GM19452 (cell line): ENCODE measurements at regions not wholly inside any gene's neighbourhood (a gene's known extent, or its start where the extent isn't known, plus 50 kb on each side); places are given as distances from the start of the nearest gene placed in this dataset.
"Not testable (repeated sequence)": the region's sequence is repeated elsewhere in the genome, so short reads cannot be mapped to it uniquely, and the experiment has no call there.

Experiments used
- ATAC-seq: cut with Tn5 transposase; IDR thresholded peaks from one replicate; pipeline ENCODE4 v1.9.1; 2021; ENCODE audit not compliant: unreplicated experiment

DNA sequence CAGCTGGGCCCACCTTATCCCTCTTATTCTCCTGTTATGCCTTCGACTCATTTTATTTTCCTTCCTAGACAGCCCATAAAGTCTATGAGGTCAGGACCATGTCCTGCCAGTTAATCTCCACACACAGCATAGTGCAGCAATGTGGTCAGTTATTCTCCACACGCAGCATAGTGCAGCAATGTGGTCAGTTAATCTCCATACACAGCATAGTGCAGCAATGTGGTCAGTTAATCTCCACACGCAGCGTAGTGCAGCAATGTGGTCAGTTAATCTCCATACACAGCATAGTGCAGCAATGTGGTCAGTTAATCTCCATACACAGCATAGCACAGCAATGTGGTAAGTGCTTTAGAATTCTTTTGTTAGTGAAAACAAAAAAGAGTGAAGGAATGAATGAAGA is 77.8 kb downstream of the TEX36 start:
- ATAC-seq: no peak

DNA sequence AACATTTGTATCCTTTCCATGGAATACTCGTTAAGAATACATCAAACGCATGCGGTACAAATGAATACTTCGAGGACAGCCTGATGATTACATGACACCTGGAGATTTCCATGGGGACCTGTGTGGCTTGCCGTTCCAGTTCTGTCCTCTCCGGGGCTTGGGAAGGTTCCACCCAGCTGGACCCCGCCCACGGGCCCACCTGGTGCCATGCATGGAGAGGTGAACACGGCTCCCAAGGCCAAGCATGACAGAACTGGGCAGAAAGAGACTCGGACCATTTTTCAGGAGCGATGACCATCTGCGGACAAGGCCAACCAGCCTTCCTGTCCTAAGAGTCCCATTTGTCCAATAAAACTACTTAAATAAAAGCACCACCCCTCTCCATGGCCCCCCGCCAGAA is 80.1 kb downstream of the TEX36 start:
- no peak for ATAC-seq

DNA sequence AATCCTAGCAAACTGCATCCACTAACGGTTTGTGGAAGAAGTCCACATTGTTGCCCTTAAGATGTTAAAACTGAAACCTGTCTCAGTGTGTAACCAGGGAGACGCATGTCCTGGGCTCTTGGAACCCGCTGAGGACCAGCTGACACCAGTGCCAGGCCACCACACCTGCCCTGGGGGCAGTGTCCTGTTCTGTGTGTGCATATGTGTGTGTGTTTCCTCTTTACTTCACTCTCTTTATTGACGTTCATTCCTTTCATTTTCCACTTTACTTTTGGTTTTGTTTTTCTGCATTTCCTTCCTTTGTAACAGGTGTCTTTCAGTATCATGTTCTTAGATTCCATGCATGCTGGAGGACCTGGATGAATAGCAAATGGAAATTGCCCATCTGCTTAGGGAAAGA is 83.8 kb downstream of the TEX36 start:
- no peak for ATAC-seq

DNA sequence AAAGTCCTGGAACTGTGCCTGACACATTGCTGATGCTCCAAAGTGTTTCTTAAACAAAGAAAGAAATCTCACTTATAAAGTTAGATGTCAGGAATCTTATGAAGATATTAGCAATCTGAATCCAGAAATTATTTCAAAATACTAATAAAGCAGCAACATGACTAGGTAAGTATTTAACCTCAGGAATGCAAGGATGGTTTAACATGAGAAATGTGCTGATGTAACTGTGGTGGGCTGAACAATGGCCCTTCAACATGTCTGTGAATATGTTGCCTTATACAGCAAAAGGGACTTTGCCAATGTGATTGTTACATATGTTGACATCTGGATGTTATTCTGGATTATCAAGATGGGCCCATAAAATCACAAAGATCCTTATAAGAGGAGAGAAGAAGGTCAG is 87.1 kb downstream of the TEX36 start:
- no peak for ATAC-seq

DNA sequence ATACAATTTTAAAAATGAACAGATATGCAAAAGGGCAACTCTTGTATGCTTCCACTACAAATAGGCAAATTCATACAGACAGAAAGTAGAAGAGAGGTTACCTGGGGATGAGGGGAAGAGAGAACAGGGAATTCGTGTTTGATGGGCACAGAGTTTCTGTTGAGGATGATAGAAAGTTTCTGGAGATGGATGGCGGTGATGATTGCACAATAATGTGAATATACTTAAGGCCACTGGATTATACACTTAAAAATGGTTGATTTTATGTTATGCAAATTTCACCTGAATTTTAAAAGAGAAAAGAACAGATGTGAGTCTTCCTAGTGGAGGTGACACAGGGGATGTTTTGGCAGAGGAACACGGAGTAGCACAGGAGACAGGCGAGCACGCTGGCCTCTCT is 89.3 kb downstream of the TEX36 start:
- no peak for ATAC-seq

DNA sequence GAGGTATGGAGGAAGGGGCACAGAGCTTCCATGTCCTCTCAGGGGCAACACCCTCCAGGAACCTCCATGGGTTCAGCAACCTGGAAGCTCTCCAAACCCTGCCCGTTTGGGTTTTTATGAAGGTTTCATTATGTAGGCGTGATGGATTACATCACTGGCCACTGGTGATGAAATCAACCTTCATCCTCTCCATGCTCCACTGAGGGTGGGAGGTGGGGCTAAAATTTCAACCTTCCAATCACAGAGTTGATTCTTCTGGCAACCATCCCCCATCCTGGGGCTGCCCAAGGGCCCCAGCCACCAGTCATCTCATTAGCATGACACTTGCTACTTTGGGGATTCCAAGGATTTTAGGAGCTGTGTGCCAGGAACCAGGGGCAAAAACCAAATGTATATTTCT is 90.1 kb downstream of the TEX36 start:
- ATAC-seq: no peak

DNA sequence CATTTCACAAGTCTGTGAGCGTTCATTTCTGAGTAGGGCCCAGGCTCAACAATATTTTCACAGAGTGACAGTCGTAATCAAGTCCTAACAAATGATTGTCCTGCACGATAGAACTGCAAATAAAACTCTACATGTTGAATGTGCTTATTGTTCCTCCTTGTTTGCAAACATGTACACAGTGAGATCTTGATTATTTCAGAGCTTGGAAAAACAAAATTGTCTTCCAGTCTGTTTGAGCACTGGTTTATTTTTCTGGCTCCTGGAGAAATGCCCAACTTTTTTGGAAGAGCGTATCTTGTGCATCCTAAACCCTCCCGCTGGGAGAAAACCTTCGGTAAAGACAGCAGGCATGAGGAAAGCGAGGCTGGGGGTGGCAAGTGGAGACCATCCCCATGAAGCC is 91.1 kb downstream of the TEX36 start:
- no peak for ATAC-seq

DNA sequence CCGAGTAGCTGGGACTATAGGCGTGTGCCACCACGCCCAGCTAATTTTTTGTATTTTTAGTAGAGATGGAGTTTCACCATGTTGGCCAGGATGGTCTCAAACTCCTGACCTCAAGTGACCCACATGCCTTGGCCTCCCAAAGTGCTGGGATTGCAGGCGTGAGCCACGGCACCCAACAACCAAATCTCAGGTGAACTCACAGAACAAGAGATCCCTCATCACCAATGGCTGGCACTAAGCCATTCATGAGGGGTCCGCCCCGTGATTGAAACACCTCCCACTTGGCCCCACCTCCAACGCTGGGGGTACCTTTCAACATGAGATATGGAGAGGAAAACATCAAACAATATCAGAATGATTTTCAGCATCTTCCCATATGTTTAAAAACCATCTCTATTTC is 94.2 kb downstream of the TEX36 start:
- not testable (repeated sequence) for ATAC-seq

DNA sequence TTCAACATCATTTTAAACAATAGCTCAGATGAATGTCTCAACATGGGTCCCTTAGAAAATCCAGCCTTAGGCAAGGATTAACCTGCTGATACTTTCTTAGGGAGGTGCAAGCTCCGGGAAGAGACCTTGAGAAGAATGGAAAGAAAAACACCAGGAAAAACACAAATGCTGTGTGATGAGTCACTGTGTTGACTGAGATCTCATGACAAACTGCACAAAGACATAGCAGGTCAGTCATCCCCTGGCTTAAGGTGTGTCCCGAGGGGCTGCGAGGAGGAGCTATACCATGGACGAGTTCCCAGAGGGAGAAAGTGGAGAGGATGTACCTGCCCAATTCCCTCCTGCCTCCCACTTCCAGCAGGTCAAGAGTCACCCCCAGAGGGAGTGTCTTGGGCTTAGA is 98.0 kb downstream of the TEX36 start:
- ATAC-seq: no peak

DNA sequence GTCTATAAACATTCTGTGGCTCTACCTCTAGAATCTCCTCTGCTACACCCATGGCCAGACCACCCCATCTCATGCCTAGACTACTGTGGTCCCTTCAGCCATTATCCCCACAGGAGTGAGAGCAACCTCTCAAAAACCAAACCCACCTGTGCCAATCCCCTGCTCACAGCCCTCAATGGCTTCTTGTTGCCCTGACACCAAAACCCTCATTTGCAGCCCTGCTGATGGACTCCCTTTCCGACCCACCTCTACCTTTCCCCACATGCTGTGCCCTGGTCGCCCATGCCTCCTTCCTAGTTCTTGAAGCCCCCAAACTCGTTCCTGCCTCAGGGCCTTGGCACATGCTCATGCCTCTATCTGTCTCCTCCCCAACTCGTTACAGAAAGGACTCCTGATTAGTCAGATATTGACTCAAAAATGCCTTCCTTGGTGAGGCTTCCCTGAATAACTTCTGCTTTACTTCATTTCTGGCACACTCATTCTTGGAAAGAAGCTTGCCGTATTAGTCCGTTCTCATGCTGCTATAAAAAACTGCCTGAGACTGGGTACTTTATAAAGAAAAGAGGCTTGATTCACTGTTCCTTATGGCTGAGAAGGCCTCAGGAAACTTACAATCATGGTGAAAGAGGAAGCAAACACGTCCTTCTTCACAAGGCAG is 104.2 kb downstream of the TEX36 start:
- no peak for ATAC-seq

DNA sequence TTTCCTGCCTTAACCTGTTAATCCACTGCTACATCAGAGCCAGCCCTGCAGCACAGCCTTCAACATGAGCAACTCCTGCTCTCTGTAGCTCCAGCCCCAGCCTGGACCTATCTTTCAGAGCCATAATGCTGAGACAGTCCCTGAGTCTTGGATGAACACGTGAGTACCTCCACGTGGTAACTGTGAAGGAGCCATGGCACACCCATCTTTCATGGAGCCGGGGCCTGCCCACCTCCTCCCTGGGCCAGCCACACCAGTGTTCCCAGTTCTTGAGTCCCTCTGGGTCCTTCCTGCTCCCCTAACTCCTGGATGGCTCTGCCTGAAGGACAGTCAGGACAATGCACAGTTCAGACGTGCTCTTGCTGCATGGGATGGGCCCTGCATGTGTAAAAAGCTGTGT is 107.1 kb downstream of the TEX36 start:
- no peak for ATAC-seq

DNA sequence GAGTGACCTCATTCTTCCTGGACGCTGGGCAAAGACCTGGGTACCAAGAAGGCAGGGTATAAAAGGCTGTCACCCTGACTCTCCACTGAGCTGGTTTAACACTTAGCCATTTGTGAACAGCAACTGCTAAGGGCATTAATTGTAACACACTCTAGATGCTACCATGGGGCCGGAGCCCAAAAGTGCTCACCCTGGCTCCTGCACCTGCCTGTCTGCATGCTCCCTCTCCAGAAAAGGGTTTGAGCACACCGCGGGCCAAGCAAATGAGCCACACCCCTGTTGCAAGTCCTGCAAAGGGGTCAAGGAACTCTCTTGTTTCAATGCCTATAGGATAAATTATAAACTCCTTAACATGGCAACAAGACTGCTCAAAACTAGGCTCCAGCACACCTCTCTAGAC is 114.8 kb downstream of the TEX36 start:
- no peak for ATAC-seq

DNA sequence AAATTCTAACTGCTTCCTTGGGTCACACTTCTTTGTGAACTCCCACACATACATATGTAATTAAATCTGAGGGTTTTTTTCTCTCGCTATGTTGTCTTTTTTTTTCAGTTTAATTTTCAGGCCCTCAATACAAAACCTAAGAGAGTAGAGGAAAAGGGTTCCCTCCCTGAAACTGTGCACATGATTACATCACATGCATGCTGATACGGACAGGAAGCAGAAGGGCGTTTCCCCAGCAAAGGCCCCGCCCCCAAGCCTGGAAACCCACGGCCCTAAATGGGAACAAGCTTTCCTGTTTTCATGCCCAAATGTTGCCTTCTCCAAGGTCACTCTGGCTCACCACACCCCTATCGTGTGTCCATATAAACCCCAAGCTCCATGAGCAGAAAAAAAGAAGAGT is 115.4 kb downstream of the TEX36 start:
- no peak for ATAC-seq

DNA sequence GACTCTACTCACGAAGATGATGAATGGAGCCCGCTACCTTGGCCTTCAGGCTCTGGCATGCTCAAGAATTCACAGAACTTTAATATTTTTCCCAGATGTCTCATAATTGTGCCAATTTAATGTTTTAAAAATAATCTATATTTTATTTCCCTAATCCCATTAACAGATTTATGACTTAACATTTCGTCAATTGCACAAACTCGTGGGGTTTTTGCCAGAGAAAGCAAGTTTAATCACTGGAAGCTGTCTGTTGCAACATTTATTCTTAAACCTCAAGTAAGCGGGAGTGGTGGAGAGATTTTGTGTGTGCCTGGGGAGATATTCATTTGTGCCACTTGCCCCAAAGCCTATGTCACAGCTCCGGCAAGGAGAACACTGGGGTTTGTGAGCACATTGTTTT is 117.9 kb downstream of the TEX36 start:
- no peak for ATAC-seq

DNA sequence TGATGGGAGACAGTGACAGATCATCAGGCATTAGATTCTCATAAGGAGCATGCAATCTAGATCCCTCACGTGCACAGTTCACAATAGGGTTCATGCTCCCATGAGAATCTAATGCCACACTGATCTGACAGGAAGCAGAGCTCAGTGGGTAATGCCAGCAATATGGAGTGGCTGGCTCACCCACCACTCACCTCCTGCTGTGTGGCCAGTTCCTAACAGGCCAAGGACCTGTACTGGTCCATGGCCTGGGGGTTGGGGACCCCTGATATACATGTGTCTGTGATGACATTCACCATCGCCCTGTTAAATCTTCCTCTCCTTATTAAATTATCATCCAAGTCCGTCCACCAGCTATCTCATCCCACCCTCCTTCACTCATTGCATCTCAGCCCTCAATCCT is 118.4 kb downstream of the TEX36 start:
- no peak for ATAC-seq

DNA sequence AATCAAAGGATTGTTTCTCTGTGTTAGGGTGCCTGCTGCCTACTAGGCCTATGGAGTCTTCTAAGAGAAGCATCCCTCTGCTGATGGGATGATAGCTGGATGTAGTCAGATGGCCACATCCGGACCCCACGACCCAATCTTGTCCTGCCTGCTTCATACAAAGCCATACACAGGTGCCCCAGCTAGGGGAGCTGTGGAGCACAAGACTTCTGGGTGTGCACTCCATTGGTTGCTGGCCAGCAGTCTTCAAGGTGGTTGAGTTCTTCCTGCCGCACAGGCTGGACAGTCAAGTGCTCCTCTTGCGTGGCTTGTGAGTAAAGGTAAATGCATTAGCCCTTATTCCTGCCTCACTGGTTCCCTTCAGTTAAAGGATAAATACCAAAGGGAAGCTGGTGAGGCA is 120.2 kb downstream of the TEX36 start:
- no peak for ATAC-seq

DNA sequence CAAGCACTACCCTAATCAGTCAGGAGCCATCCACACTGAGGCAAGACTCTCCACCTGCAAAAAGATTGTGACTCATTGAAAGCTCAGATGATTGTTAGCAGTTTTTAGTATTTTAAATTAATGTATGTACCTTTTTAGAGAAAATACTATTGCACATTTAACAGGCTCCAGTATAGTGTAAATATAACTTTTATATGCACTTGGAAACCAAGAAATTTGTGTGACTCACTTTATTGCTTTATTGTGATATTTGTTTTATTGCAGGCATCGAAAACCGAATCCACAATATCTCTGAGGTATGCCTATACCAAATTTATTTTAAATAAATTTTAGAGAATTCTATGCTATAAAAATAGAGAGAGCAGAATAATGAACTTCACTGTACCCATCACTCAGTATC is 122.0 kb downstream of the TEX36 start:
- ATAC-seq: no peak

DNA sequence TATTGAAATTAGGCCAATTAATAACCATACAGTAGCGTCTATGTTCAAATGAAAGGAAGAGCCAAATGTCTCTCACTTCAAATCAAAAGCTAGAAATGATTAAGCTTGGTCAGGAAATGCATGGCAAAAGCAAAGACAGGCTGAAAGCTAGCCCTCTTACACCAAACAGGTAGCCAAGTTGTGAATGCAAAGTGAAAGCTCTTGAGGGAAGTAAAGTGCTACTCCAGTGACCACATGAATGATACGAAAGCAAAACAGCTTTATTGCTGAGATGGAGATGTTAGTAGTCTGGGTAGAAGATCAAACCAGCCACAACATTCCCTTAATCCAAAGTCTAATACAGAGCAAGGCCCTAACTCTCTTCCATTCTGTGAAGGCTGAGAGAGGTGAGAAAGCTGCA is 123.8 kb downstream of the TEX36 start:
- peak; percentile 99 for ATAC-seq

DNA sequence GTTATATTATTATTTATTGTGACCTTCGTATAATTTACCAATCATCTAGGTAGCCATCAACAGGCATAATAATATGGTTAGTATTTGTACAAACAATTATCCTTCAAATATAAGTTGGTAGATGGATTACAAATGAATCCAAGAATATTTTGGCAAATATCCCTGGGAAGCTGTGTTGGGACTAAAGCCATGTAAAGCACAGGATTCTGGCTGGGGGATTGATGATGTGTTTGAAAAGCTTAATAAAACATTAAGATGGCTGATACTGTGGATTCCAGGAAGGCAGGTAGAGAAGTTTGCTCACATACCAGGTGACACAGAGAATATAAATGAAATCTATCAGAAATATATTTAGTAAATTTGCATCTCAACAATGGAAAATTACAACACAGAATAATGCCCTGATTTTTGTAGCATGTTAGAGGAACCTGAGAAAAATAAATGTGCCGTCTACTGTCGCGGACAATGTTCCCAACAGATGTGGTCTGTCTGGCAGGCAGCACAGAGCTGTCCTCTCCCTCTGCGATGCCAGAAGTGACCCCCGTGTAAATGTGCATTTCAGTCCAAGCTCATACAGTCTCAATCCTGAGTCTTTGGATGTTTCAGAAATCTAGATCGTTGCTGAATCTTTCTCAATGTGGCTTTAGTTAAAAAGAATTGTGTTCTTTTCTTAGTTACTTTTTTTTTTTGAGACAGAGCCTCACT is 125.0 kb downstream of the TEX36 start:
- ATAC-seq: no peak

DNA sequence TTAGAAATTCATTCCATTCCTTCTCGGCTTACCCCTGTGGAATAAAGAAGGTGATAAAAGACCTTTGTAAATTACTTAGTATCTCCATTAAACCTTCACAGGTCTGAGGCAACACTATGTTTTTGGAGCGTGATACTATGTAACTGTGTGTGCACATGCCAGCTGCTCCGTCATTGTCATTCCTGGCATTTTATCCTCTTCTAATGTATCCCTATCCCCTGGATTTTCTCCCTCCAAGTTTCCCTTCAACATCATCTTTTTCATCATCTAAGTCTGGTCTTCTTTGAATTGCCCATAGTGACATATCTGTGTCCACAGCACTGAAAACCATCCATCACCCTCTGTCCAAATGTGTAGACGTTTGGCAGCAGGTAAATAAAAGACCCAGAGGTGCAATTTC is 125.7 kb downstream of the TEX36 start:
- ATAC-seq: no peak

DNA sequence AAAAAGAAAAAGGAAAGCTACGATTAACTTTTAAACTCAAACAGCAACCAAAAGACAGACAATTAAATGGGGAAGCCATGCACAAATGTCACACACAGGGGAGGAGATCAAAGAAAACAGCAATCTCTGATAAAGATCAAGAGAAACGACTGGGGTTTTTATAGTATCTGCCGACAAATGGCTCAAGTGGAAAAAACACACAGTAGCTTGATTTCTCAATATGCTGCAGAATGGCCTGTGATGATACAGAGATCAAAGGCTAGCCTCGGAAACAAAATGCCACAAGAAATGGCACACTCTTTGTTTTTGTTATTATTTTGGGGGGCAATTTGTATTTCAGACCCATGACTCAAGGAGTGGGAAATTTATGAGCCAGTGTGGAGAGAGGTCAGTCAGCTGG is 126.1 kb downstream of the TEX36 start:
- ATAC-seq: no peak

DNA sequence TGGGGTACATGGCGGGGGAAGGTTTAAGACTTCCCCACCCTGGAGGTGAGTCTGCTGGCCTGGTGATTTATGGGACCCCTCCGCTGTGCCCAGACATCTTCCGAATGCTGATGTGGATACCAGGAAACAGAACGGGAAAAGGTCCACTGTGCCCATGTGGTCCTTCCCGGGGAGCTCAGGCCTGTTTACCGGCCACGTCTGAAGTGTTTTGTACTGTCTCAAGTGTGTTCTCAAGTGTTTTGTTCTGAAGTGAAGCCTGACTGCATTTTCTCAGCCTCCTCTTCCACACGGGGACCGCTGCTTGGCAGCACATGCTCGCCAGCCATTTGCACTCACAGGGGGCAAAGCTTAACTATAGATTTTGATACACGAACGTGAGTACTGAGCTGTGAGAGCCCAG is 127.2 kb downstream of the TEX36 start:
- no peak for ATAC-seq

DNA sequence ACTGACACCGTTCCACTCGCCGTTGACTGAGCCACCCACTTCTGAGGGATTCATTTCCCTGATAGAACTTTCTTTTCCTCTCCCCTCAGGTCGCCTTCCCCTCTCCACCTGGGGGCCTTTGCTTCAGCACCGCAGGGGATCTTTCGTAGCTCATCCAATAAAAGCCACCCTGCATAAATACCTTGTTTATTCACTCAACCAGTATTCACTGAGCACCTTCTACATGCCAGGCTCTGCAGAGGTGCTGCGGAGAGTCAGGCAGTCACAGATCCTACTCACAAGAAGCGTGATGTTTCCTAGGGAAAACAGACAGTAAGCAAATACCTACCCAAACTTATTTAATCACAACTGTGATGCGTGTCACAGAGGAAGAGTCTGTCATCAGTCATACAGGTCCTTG is 127.7 kb downstream of the TEX36 start:
- ATAC-seq: no peak
